Neuronal stem cell (in vitro differentiated cells): ENCODE measurements at regions not wholly inside any gene's neighbourhood (a gene's known extent, or its start where the extent isn't known, plus 50 kb on each side); places are given as distances from the start of the nearest gene placed in this dataset.
"Not testable (repeated sequence)": the region's sequence is repeated elsewhere in the genome, so short reads cannot be mapped to it uniquely, and the experiment has no call there.

Experiments
- DNase-seq: peaks from one replicate; pipeline ENCODE4 v3.0.0-alpha.2; 2013; ENCODE audit warnings: low spot score
- H2AFZ ChIP-seq: one replicate; pipeline ENCODE4 v1.6.1; 2013; ENCODE audit warnings: mild to moderate bottlenecking, low read length, inconsistent platforms
- H2AK5ac ChIP-seq: 2 replicates; pipeline ENCODE4 v1.6.1; 2013; ENCODE audit warnings: low read depth, mild to moderate bottlenecking, inconsistent platforms, low read length, moderate library complexity, mixed read lengths
- H2BK120ac ChIP-seq: 2 replicates; pipeline ENCODE4 v1.6.1; 2013; ENCODE audit warnings: low read depth, mild to moderate bottlenecking, inconsistent platforms, low read length, moderate library complexity, mixed read lengths
- H2BK12ac ChIP-seq: one replicate; pipeline ENCODE4 v1.6.1; 2013; ENCODE audit warnings: low read length, inconsistent platforms
- H2BK15ac ChIP-seq: 2 replicates; pipeline ENCODE4 v1.6.1; 2013; ENCODE audit warnings: mild to moderate bottlenecking, low read length, inconsistent platforms, mixed read lengths
- H2BK5ac ChIP-seq: one replicate; pipeline ENCODE4 v1.6.1; 2013; ENCODE audit warnings: inconsistent platforms, mild to moderate bottlenecking, low read length, moderate library complexity
- H3K14ac ChIP-seq: one replicate; pipeline ENCODE4 v1.6.1; 2013; ENCODE audit warnings: low read length, inconsistent platforms
- H3K18ac ChIP-seq: 2 replicates; pipeline ENCODE4 v1.6.1; 2013; ENCODE audit warnings: low read length, inconsistent platforms
- H3K23ac ChIP-seq: 2 replicates; pipeline ENCODE4 v1.6.1; 2013; ENCODE audit warnings: low read depth, mild to moderate bottlenecking, mixed read lengths, low read length, inconsistent platforms; ENCODE audit not compliant: poor library complexity
- H3K27ac ChIP-seq: replicated peaks from 3 replicates; pipeline ENCODE4 v1.5.1; 2013; ENCODE audit warnings: low read length, inconsistent platforms
- H3K27me3 ChIP-seq, 3 experiments: 2 replicates each; pipeline ENCODE4 v1.6.1; 2013; ENCODE audit warnings: low read length in 3 of 3, mild to moderate bottlenecking in 2 of 3, inconsistent platforms in 1 of 3, low read depth in 1 of 3, mixed read lengths in 1 of 3, moderate library complexity in 1 of 3; ENCODE audit not compliant: control insufficient read depth in 3 of 3, insufficient read depth in 3 of 3
- H3K36me3 ChIP-seq, 2 donors: replicated peaks in 1 of 2; 2 replicates each; pipeline ENCODE4 v1.6.1; 2013; ENCODE audit warnings: low read length in 2 of 2; ENCODE audit not compliant: control insufficient read depth in 2 of 2, insufficient read depth in 2 of 2
- H3K4ac ChIP-seq: 2 replicates; pipeline ENCODE4 v1.6.1; 2013; ENCODE audit warnings: inconsistent platforms, mild to moderate bottlenecking, low read length, moderate library complexity
- H3K4me1 ChIP-seq, 2 donors: 1 replicate in 1 of 2; 2 replicates in 1 of 2; pipeline ENCODE4 v1.6.1; 2013; ENCODE audit warnings: low read length in 2 of 2, low read depth in 1 of 2; ENCODE audit not compliant: control insufficient read depth in 2 of 2, insufficient read depth in 1 of 2
- H3K4me2 ChIP-seq: one replicate; pipeline ENCODE4 v1.6.1; 2013; ENCODE audit warnings: mild to moderate bottlenecking, low read length, inconsistent platforms; ENCODE audit not compliant: insufficient read depth, poor library complexity, severe bottlenecking
- H3K4me3 ChIP-seq, 2 donors: 2 replicates each; pipeline ENCODE4 v1.5.1; 2013; ENCODE audit warnings: low read length in 2 of 2, mild to moderate bottlenecking in 2 of 2, inconsistent platforms in 1 of 2, moderate library complexity in 1 of 2
- H3K79me1 ChIP-seq: one replicate; pipeline ENCODE4 v1.6.1; 2013; ENCODE audit warnings: low read depth, mild to moderate bottlenecking, inconsistent platforms, low read length, moderate library complexity
- H3K9ac ChIP-seq: one replicate; pipeline ENCODE4 v1.6.1; 2013; ENCODE audit warnings: mild to moderate bottlenecking, low read depth, low read length, inconsistent platforms; ENCODE audit not compliant: poor library complexity
- H3K9me3 ChIP-seq, 2 donors: replicated peaks in 1 of 2; 2 replicates each; pipeline versions ENCODE3 to v1.6.1; 2013; ENCODE audit warnings: low read length in 2 of 2, mild to moderate bottlenecking in 2 of 2, inconsistent platforms in 1 of 2, low read depth in 1 of 2, mixed read lengths in 1 of 2, moderate library complexity in 1 of 2; ENCODE audit not compliant: control insufficient read depth in 2 of 2, insufficient read depth in 1 of 2
- H4K8ac ChIP-seq: one replicate; pipeline ENCODE4 v1.6.1; 2013; ENCODE audit warnings: low read depth, mild to moderate bottlenecking, inconsistent platforms, low read length, moderate library complexity
- H4K91ac ChIP-seq: one replicate; pipeline ENCODE4 v1.6.1; 2013; ENCODE audit warnings: low read length, low read depth, mild to moderate bottlenecking, inconsistent platforms; ENCODE audit not compliant: poor library complexity
- WGBS, 2 donors: extraction: QIAGEN DNeasy Blood & Tissue Kit; methylation state at CpG; one replicate each; pipeline ENCODE4 v1.1.7; 2013; ENCODE audit warnings: missing lambda C conversion rate in 2 of 2, mixed read lengths in 1 of 2; ENCODE audit not compliant: insufficient read length in 2 of 2, insufficient replicate concordance in 1 of 2; ENCODE audit errors: extremely low coverage in 2 of 2; 5-methylcytosine and 5-hydroxymethylcytosine counted together

GRCh38 chr7:76839214-76839613 lies 192.9 kb downstream of the SPDYE17 start:
- H2BK5ac ChIP-seq, H3K18ac ChIP-seq, H2BK120ac ChIP-seq, H3K4me1 ChIP-seq, H3K79me1 ChIP-seq, H2AK5ac ChIP-seq, H3K4ac ChIP-seq, H3K4me3 ChIP-seq, H2AFZ ChIP-seq, H3K27me3 ChIP-seq, H3K4me2 ChIP-seq, H3K36me3 ChIP-seq, H4K91ac ChIP-seq, H3K9me3 ChIP-seq, H3K23ac ChIP-seq, H4K8ac ChIP-seq, DNase-seq, H2BK12ac ChIP-seq, H2BK15ac ChIP-seq, H3K9ac ChIP-seq, H3K27ac ChIP-seq, H3K14ac ChIP-seq: not testable (repeated sequence)
- WGBS, 2 donors = no CpG with 5 or more reads among the region's 1 CpG

GRCh38 chr7:76838357-76838756 lies 193.8 kb downstream of the SPDYE17 start:
- not testable (repeated sequence) for H3K18ac ChIP-seq, H3K27me3 ChIP-seq, H3K9me3 ChIP-seq, H3K4me1 ChIP-seq, H2BK12ac ChIP-seq, H4K91ac ChIP-seq, H4K8ac ChIP-seq, H2BK120ac ChIP-seq, H2BK5ac ChIP-seq, H2AK5ac ChIP-seq, H3K4ac ChIP-seq, DNase-seq, H3K36me3 ChIP-seq, H3K4me3 ChIP-seq, H3K79me1 ChIP-seq, H2AFZ ChIP-seq, H3K14ac ChIP-seq, H3K4me2 ChIP-seq, H3K23ac ChIP-seq, H3K27ac ChIP-seq, H2BK15ac ChIP-seq, H3K9ac ChIP-seq
- WGBS, 2 donors = no CpG with 5 or more reads among the region's 1 CpG

- H2BK12ac ChIP-seq, H2AFZ ChIP-seq, H2BK120ac ChIP-seq, H3K4me1 ChIP-seq, H3K27me3 ChIP-seq, H3K18ac ChIP-seq, H3K23ac ChIP-seq, H3K4me2 ChIP-seq, H3K14ac ChIP-seq, H3K79me1 ChIP-seq, H3K4ac ChIP-seq, H3K9me3 ChIP-seq, H3K4me3 ChIP-seq, DNase-seq, H2BK5ac ChIP-seq, H4K91ac ChIP-seq, H2BK15ac ChIP-seq, H2AK5ac ChIP-seq, H3K27ac ChIP-seq, H4K8ac ChIP-seq, H3K9ac ChIP-seq, H3K36me3 ChIP-seq: not testable (repeated sequence)
- no CpG with 5 or more reads among the region's 3 CpGs for WGBS, 2 donors
These were observed 202.2 kb upstream of the POMZP3 start for GRCh38 chr7:76829233-76829632.

- H2BK12ac ChIP-seq, H4K91ac ChIP-seq, H3K4me2 ChIP-seq, H3K36me3 ChIP-seq, H2BK120ac ChIP-seq, H3K27me3 ChIP-seq, H3K79me1 ChIP-seq, H2AK5ac ChIP-seq, H3K14ac ChIP-seq, H3K4me1 ChIP-seq, H3K4me3 ChIP-seq, H3K9me3 ChIP-seq, H3K27ac ChIP-seq, H3K9ac ChIP-seq, H2AFZ ChIP-seq, H2BK5ac ChIP-seq, DNase-seq, H3K18ac ChIP-seq, H3K23ac ChIP-seq, H3K4ac ChIP-seq, H4K8ac ChIP-seq, H2BK15ac ChIP-seq: not testable (repeated sequence)
- WGBS, 2 donors = no CpG with 5 or more reads among the region's 4 CpGs
These were observed 199.1 kb upstream of the POMZP3 start for GRCh38 chr7:76826181-76826580.
